ENCODE measurements at regions not wholly inside any gene's neighbourhood (a gene's known extent, or its start where the extent isn't known, plus 50 kb on each side); places are given as distances from the start of the nearest gene placed in this dataset.

GRCh38 chr18:30106356-30106755 lies 936.2 kb downstream of the DSC3 start:
- H3K9ac ChIP-seq (ENCODE audit: low read length) = no peak overlapping the region
- TF ChIP-seq EZH2 (IDR thresholded peaks at IDR 0.05; ENCODE audit: borderline replicate concordance, insufficient read depth, low read depth, low read length, poor library complexity, severe bottlenecking) = no peak
- no peak for TF ChIP-seq CTCF (IDR thresholded peaks at IDR 0.05)
- no peaks in the 10 kb centered on the region for H3K79me2 ChIP-seq (ENCODE audit: control insufficient read depth, insufficient read depth, low read length)
- CTCF ChIA-PET = no interaction called here
- H3K27ac ChIP-seq (ENCODE audit: low read length in 2 of 2) = no peak overlapping the region
- H3K4me1 Mint-ChIP-seq = no peaks in the 10 kb centered on the region
- H3K4me2 ChIP-seq (replicated peaks; ENCODE audit: low read depth, low read length, poor library complexity, severe bottlenecking) = no peak overlapping the region
- H3K9me3 Mint-ChIP-seq (ENCODE audit: insufficient read depth) = no peaks in the 10 kb centered on the region
- no CpG with 5 or more reads among the region's 1 CpG for WGBS (ENCODE audit: insufficient coverage)
- ATAC-seq (ENCODE audit: low read depth) = no peak
- H3K27me3 Mint-ChIP-seq = no peaks in the 10 kb centered on the region
- H3K9me3 ChIP-seq (ENCODE audit: control extremely low read depth in 1 of 3, control insufficient read depth in 2 of 3, insufficient read depth in 1 of 3, low read length in 2 of 3) = peaks cover 0 to 4% (median 0%) of the 10 kb centered on the region in 3 donors
- H3K4me3 ChIP-seq (ENCODE audit: control extremely low read depth in 1 of 5, extremely low read depth in 1 of 5, insufficient read depth in 1 of 5, low read depth in 2 of 5, low read length in 4 of 5) = no peak overlapping the region
- intact Hi-C loops (cut with micrococcal nuclease) = no loop called here
- no peaks in the 10 kb centered on the region for H4K20me1 ChIP-seq (ENCODE audit: control insufficient read depth, insufficient read depth, low read length, poor library complexity, severe bottlenecking)
- POLR2A ChIA-PET = no interaction called here
- no peak overlapping the region for H2AFZ ChIP-seq (ENCODE audit: insufficient read depth, low read depth, low read length, poor library complexity, severe bottlenecking)
- H3K27ac Mint-ChIP-seq = no peak overlapping the region
- H3K27me3 ChIP-seq (replicated peaks in 1 of 4; ENCODE audit: control extremely low read depth in 1 of 4, control insufficient read depth in 3 of 4, insufficient read depth in 4 of 4, low read length in 3 of 4) = no peaks in the 10 kb centered on the region
- H3K36me3 ChIP-seq (replicated peaks in 1 of 2; ENCODE audit: control extremely low read depth in 1 of 2, control insufficient read depth in 1 of 2, extremely low read depth in 1 of 2, insufficient read depth in 2 of 2, low read length in 1 of 2) = no peaks in the 10 kb centered on the region
- no peak overlapping the region for H3K4me3 Mint-ChIP-seq
- no peak for DNase-seq
- H3K4me1 ChIP-seq (ENCODE audit: control insufficient read depth in 2 of 2, insufficient read depth in 2 of 2, low read length in 2 of 2) = no peaks in the 10 kb centered on the region

- POLR2A ChIA-PET = no interaction called here
Observed at GRCh38 chr18:30103881-30104280, 938.7 kb downstream of the DSC3 start.

More at GRCh38 chr18:30103881-30104280, 938.7 kb downstream of the DSC3 start:
- H3K4me3 ChIP-seq (ENCODE audit: control extremely low read depth in 1 of 5, extremely low read depth in 1 of 5, insufficient read depth in 1 of 5, low read depth in 2 of 5, low read length in 4 of 5) = no peak overlapping the region
- no peaks in the 10 kb centered on the region for H3K36me3 ChIP-seq (replicated peaks in 1 of 2; ENCODE audit: control extremely low read depth in 1 of 2, control insufficient read depth in 1 of 2, extremely low read depth in 1 of 2, insufficient read depth in 2 of 2, low read length in 1 of 2)
- H3K79me2 ChIP-seq (ENCODE audit: control insufficient read depth, insufficient read depth, low read length) = no peaks in the 10 kb centered on the region
- intact Hi-C loops (cut with micrococcal nuclease) = no loop called here
- Mint-ChIP-seq H3K9me3 (ENCODE audit: insufficient read depth) (no peaks in the 10 kb centered on the region), H3K4me3 (no peak overlapping the region), H3K27me3 (no peaks in the 10 kb centered on the region), H3K27ac (no peak overlapping the region), H3K4me1 (no peaks in the 10 kb centered on the region)
- TF ChIP-seq CTCF (IDR thresholded peaks at IDR 0.05) (no peak), EZH2 (IDR thresholded peaks at IDR 0.05; ENCODE audit: borderline replicate concordance, insufficient read depth, low read depth, low read length, poor library complexity, severe bottlenecking) (no peak)
- WGBS (ENCODE audit: insufficient coverage) = no CpG with 5 or more reads among the region's 2 CpGs
- H4K20me1 ChIP-seq (ENCODE audit: control insufficient read depth, insufficient read depth, low read length, poor library complexity, severe bottlenecking) = no peaks in the 10 kb centered on the region
- CTCF ChIA-PET = no interaction called here
- no peaks in the 10 kb centered on the region for H3K4me1 ChIP-seq (ENCODE audit: control insufficient read depth in 2 of 2, insufficient read depth in 2 of 2, low read length in 2 of 2)
- peaks cover 0 to 4% (median 0%) of the 10 kb centered on the region in 3 donors for H3K9me3 ChIP-seq (ENCODE audit: control extremely low read depth in 1 of 3, control insufficient read depth in 2 of 3, insufficient read depth in 1 of 3, low read length in 2 of 3)
- H3K27me3 ChIP-seq (replicated peaks in 1 of 4; ENCODE audit: control extremely low read depth in 1 of 4, control insufficient read depth in 3 of 4, insufficient read depth in 4 of 4, low read length in 3 of 4) = no peaks in the 10 kb centered on the region
- H3K4me2 ChIP-seq (replicated peaks; ENCODE audit: low read depth, low read length, poor library complexity, severe bottlenecking) = no peak overlapping the region
- ATAC-seq (ENCODE audit: low read depth) (no peak), DNase-seq (no peak)
- H2AFZ ChIP-seq (ENCODE audit: insufficient read depth, low read depth, low read length, poor library complexity, severe bottlenecking) = no peak overlapping the region
- no peak overlapping the region for H3K27ac ChIP-seq (ENCODE audit: low read length in 2 of 2)
- H3K9ac ChIP-seq (ENCODE audit: low read length) = no peak overlapping the region

Data from B cell (primary cell).